GM12878 (cell line): ENCODE measurements at regions not wholly inside any gene's neighbourhood (a gene's known extent, or its start where the extent isn't known, plus 50 kb on each side); places are given as distances from the start of the nearest gene placed in this dataset.

ENCODE experiments used
- ATAC-seq: fragments of 200-7000 bp; cut with Tn5 transposase; 3 replicates; pipeline ENCODE4 v1.9.1; 2020; ENCODE audit warnings: mild to moderate bottlenecking, moderate library complexity
- BruUV-seq: library from RNA; stranded (reverse); fragments of 400-500 nt; replicated peaks from 2 replicates; lab custom pipeline; 2021; lab: Mats Ljungman, UMichigan
- CTCF ChIA-PET: fragments of 300-600 bp; sonication (Branson Sonifier 250); formaldehyde crosslinking; extraction: SDS; loops from one replicate; lab custom pipeline; 2021; ENCODE audit warnings: inconsistent platforms; lab: Yijun Ruan, JAX
- POLR2A ChIA-PET: fragments of 350-600 bp; formaldehyde crosslinking; extraction: SDS; loops from one replicate; lab custom pipeline; 2021; ENCODE audit warnings: inconsistent platforms; lab: Charles Lee
- RAD21 ChIA-PET: fragments of 300-600 bp; sonication (Branson Sonifier 250); formaldehyde crosslinking; loops from one replicate; lab custom pipeline; 2023; ENCODE audit warnings: antibody characterized with exemption; ENCODE audit not compliant: unreplicated experiment; lab: Charles Lee
- SMC1A ChIA-PET: fragments of 300-600 bp; sonication (Branson Sonifier 250); formaldehyde crosslinking; loops from one replicate; lab custom pipeline; 2023; ENCODE audit not compliant: unreplicated experiment, uncharacterized antibody; lab: Charles Lee
- DNase-seq: peaks from one replicate; pipeline ENCODE4 v3.0.0-alpha.2; 2011; ENCODE audit warnings: low read depth, low spot score
- FAIRE-seq: peaks from 3 replicates; lab custom pipeline; 2011; peaks lifted over from hg19 to GRCh38; lab: Jason Lieb, UNC
- H2AFZ ChIP-seq: 2 replicates; pipeline ENCODE4 v1.6.0; 2011; ENCODE audit warnings: low read depth, low read length, control low read depth; ENCODE audit not compliant: control insufficient read depth
- H3K27ac ChIP-seq: 2 replicates; pipeline ENCODE4 v1.5.1; 2011; ENCODE audit warnings: control low read depth; ENCODE audit not compliant: control insufficient read depth, insufficient read depth
- H3K27me3 ChIP-seq, 2 experiments: replicated peaks in 1 of 2; 2 replicates each; pipeline versions ENCODE4 v1.6.0 to v1.6.1; 2011; ENCODE audit warnings: low read length in 1 of 2; ENCODE audit not compliant: control insufficient read depth in 2 of 2, insufficient read depth in 2 of 2
- H3K36me3 ChIP-seq, 2 experiments: 2 replicates each; pipeline ENCODE4 v1.5.1; 2011; ENCODE audit warnings: low read length in 1 of 2; ENCODE audit not compliant: control insufficient read depth in 2 of 2, insufficient read depth in 2 of 2
- H3K4me1 ChIP-seq: 2 replicates; pipeline ENCODE4 v1.6.1; 2011; ENCODE audit warnings: mild to moderate bottlenecking, low read length, moderate library complexity, mixed read lengths; ENCODE audit not compliant: control insufficient read depth, insufficient read depth
- H3K4me2 ChIP-seq: 2 replicates; pipeline ENCODE4 v1.6.0; 2011; ENCODE audit warnings: control low read depth; ENCODE audit not compliant: control insufficient read depth, insufficient read depth
- H3K4me3 ChIP-seq: fragments of 200-600 bp; sonication (generic); 2 replicates; pipeline ENCODE4 v1.5.1; 2016
- H3K79me2 ChIP-seq: 2 replicates; pipeline ENCODE4 v1.6.0; 2011; ENCODE audit warnings: low read length; ENCODE audit not compliant: control insufficient read depth, insufficient read depth
- H3K9ac ChIP-seq: 2 replicates; pipeline ENCODE4 v1.8.0; 2011; ENCODE audit warnings: low read length, control low read depth, mixed read lengths; ENCODE audit not compliant: control insufficient read depth, insufficient read depth
- H3K9me3 ChIP-seq: replicated peaks from 3 replicates; pipeline ENCODE4 v1.5.1; 2011; ENCODE audit warnings: mild to moderate bottlenecking, low read length; ENCODE audit not compliant: control insufficient read depth, insufficient read depth
- H4K20me1 ChIP-seq: 2 replicates; pipeline ENCODE4 v1.6.0; 2011; ENCODE audit not compliant: control insufficient read depth, insufficient read depth
- BCL11A ChIP-seq: IDR thresholded peaks from 2 replicates; pipeline ENCODE4 v1.6.1; 2011; ENCODE audit warnings: low read depth, low read length
- CHD4 ChIP-seq: fragments of 200-600 bp; sonication (generic); IDR thresholded peaks from 2 replicates; pipeline ENCODE4 v1.6.1; 2016; ENCODE audit warnings: mild to moderate bottlenecking
- DPF2 ChIP-seq: fragments of 450-650 bp; IDR thresholded peaks from 2 replicates; pipeline ENCODE4 v1.6.1; 2017; ENCODE audit warnings: mild to moderate bottlenecking
- ETV6 ChIP-seq, 2 experiments: fragments of 450-650 bp in 1 of 2; IDR thresholded peaks in 1 of 2; conservative IDR thresholded peaks in 1 of 2; 2 replicates each; pipeline ENCODE4 v1.6.1; 2014; ENCODE audit warnings: antibody characterized with exemption in 1 of 2, borderline replicate concordance in 1 of 2, low read depth in 1 of 2, mild to moderate bottlenecking in 1 of 2, moderate library complexity in 1 of 2
- HCFC1 ChIP-seq: fragments of 150-350 bp; IDR thresholded peaks from 2 replicates; pipeline ENCODE4 v1.6.1; 2014; ENCODE audit warnings: low read length
- LARP7 ChIP-seq: fragments of 450-650 bp; IDR thresholded peaks from 2 replicates; pipeline ENCODE4 v1.6.1; 2017; ENCODE audit warnings: mild to moderate bottlenecking
- NFYB ChIP-seq: IDR thresholded peaks from 2 replicates; pipeline ENCODE4 v1.6.1; 2011; ENCODE audit warnings: low read depth, mild to moderate bottlenecking, low read length, improper control_type of control experiment, moderate library complexity; ENCODE audit not compliant: insufficient read depth
- POLR2AphosphoS2 ChIP-seq: IDR thresholded peaks from 2 replicates; pipeline ENCODE4 v1.6.1; 2011; ENCODE audit warnings: low read depth, mild to moderate bottlenecking, low read length, improper control_type of control experiment, moderate library complexity
- POLR2AphosphoS5 ChIP-seq: IDR thresholded peaks from 2 replicates; pipeline ENCODE4 v1.6.1; 2011; ENCODE audit warnings: mild to moderate bottlenecking, low read length, inconsistent platforms
- SIX5 ChIP-seq: IDR thresholded peaks from 2 replicates; pipeline ENCODE4 v1.6.1; 2011; ENCODE audit warnings: mild to moderate bottlenecking, low read depth, low read length, moderate library complexity; ENCODE audit not compliant: severe bottlenecking
- STAT1 ChIP-seq: fragments of 450-650 bp; conservative IDR thresholded peaks from 2 replicates; pipeline ENCODE4 v1.6.1; 2014; ENCODE audit warnings: antibody characterized with exemption, mild to moderate bottlenecking
- SUPT20H ChIP-seq: IDR thresholded peaks from 2 replicates; pipeline ENCODE4 v1.6.1; 2011; ENCODE audit warnings: low read depth, mild to moderate bottlenecking, low read length, moderate library complexity, borderline replicate concordance; ENCODE audit not compliant: control insufficient read depth
- TAF1 ChIP-seq: IDR thresholded peaks from 2 replicates; pipeline ENCODE4 v1.6.1; 2011; ENCODE audit warnings: mild to moderate bottlenecking, low read depth, low read length, borderline replicate concordance
- ZNF207 ChIP-seq: fragments of 450-650 bp; IDR thresholded peaks from 2 replicates; pipeline ENCODE4 v1.6.1; 2014; ENCODE audit warnings: antibody characterized with exemption, mild to moderate bottlenecking, borderline replicate concordance
- ZNF217 ChIP-seq: fragments of 450-650 bp; IDR thresholded peaks from 2 replicates; pipeline ENCODE4 v1.6.1; 2017; ENCODE audit warnings: antibody characterized with exemption, mild to moderate bottlenecking
- WGBS: methylation state at CpG from one replicate; pipeline ENCODE4 v1.1.6; 2016; ENCODE audit warnings: low lambda C conversion rate; ENCODE audit not compliant: insufficient replicate concordance, insufficient coverage; ENCODE audit errors: missing lambda C conversion rate; 5-methylcytosine and 5-hydroxymethylcytosine counted together
- in situ Hi-C: fragments of 300-500 bp; cut with MboI; formaldehyde crosslinking; loops from 9 replicates; pipeline ENCODE4 v1.14.3; 2018; ENCODE audit warnings: mixed read lengths
- intact Hi-C: fragments of 100-400 bp; cut with micrococcal nuclease; formaldehyde crosslinking; loops from one replicate; pipeline ENCODE4 v1.14.2; 2022; ENCODE audit not compliant: unreplicated experiment
- TF ChIP-seq, protein P1 (sequence below): fragments of 450-650 bp; IDR thresholded peaks from 2 replicates; pipeline ENCODE4 v1.6.1; 2017; ENCODE audit warnings: low read depth, mild to moderate bottlenecking, moderate library complexity
- TF ChIP-seq, protein P2 (sequence below): IDR thresholded peaks from 2 replicates; pipeline ENCODE4 v1.6.1; 2012; ENCODE audit warnings: low read length, inconsistent platforms
- TF ChIP-seq, protein P3 (sequence below): IDR thresholded peaks from 2 replicates; pipeline ENCODE4 v1.6.1; 2012; ENCODE audit warnings: low read depth, low read length, improper control_type of control experiment
- TF ChIP-seq, protein P4 (sequence below): fragments of 450-650 bp; IDR thresholded peaks from 2 replicates; pipeline ENCODE4 v1.6.1; 2018; ENCODE audit warnings: mild to moderate bottlenecking, low read depth, moderate library complexity; ENCODE audit not compliant: partially characterized antibody

DNA sequence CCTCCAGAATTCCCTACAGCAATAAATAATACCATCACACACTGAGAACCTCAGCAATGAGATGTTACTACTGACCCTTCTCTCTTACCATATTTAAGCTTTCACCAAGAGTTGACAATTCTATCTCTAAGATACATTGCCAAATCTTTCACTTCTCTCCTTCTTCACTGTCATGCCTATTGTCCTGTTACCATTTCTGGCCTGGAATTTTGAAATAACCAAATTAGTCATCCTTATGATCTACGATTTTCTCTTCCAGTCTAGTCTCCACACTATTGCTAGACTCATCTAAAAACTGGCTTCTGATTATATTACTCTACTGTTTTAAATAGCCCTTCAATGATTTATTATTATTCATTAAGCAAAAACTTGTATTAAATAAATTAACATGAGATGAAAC lies 656.1 kb upstream of the ADGRL4 start:
- Histone ChIP-seq H3K27me3 (no peaks in the 10 kb centered on the region), H3K4me2 (no peak overlapping the region), H2AFZ (no peak overlapping the region), H3K4me3 (no peak overlapping the region), H3K27ac (no peak overlapping the region), H3K9me3 (no peaks in the 10 kb centered on the region), H3K4me1 (no peaks in the 10 kb centered on the region), H3K79me2 (no peaks in the 10 kb centered on the region), H3K9ac (no peak overlapping the region), H4K20me1 (no peaks in the 10 kb centered on the region), H3K36me3 (no peaks in the 10 kb centered on the region)
- ChIA-PET CTCF (no interaction called here), RAD21 (no interaction called here), SMC1A (no interaction called here), POLR2A (no interaction called here)
- WGBS = 0% methylated on average over 1 of the region's 1 CpG
- intact Hi-C loops (no loop called here), in situ Hi-C loops (no loop called here)
- BruUV-seq = no TSS peak
- TF ChIP-seq ETV6 (conservative IDR thresholded peaks at IDR 0.05 in 1 of 2, IDR thresholded peaks at IDR 0.05 in 1 of 2; ENCODE audit: borderline replicate concordance in 1 of 2, low read depth in 1 of 2) (no peak), LARP7 (no peak), SUPT20H (no peak), POLR2AphosphoS2 (no peak), BCL11A (no peak), HCFC1 (no peak), STAT1 (no peak), TAF1 (no peak), CHD4 (no peak), ZNF207 (no peak), ZNF217 (no peak), DPF2 (no peak), NFYB (no peak), POLR2AphosphoS5 (no peak), SIX5 (no peak)
- TF ChIP-seq, protein P1, sequence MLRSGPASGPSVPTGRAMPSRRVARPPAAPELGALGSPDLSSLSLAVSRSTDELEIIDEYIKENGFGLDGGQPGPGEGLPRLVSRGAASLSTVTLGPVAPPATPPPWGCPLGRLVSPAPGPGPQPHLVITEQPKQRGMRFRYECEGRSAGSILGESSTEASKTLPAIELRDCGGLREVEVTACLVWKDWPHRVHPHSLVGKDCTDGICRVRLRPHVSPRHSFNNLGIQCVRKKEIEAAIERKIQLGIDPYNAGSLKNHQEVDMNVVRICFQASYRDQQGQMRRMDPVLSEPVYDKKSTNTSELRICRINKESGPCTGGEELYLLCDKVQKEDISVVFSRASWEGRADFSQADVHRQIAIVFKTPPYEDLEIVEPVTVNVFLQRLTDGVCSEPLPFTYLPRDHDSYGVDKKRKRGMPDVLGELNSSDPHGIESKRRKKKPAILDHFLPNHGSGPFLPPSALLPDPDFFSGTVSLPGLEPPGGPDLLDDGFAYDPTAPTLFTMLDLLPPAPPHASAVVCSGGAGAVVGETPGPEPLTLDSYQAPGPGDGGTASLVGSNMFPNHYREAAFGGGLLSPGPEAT = no peak
- TF ChIP-seq, protein P2, sequence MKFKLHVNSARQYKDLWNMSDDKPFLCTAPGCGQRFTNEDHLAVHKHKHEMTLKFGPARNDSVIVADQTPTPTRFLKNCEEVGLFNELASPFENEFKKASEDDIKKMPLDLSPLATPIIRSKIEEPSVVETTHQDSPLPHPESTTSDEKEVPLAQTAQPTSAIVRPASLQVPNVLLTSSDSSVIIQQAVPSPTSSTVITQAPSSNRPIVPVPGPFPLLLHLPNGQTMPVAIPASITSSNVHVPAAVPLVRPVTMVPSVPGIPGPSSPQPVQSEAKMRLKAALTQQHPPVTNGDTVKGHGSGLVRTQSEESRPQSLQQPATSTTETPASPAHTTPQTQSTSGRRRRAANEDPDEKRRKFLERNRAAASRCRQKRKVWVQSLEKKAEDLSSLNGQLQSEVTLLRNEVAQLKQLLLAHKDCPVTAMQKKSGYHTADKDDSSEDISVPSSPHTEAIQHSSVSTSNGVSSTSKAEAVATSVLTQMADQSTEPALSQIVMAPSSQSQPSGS = no peak
- TF ChIP-seq, protein P3, sequence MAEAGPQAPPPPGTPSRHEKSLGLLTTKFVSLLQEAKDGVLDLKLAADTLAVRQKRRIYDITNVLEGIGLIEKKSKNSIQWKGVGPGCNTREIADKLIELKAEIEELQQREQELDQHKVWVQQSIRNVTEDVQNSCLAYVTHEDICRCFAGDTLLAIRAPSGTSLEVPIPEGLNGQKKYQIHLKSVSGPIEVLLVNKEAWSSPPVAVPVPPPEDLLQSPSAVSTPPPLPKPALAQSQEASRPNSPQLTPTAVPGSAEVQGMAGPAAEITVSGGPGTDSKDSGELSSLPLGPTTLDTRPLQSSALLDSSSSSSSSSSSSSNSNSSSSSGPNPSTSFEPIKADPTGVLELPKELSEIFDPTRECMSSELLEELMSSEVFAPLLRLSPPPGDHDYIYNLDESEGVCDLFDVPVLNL = no peak
- TF ChIP-seq, protein P4, sequence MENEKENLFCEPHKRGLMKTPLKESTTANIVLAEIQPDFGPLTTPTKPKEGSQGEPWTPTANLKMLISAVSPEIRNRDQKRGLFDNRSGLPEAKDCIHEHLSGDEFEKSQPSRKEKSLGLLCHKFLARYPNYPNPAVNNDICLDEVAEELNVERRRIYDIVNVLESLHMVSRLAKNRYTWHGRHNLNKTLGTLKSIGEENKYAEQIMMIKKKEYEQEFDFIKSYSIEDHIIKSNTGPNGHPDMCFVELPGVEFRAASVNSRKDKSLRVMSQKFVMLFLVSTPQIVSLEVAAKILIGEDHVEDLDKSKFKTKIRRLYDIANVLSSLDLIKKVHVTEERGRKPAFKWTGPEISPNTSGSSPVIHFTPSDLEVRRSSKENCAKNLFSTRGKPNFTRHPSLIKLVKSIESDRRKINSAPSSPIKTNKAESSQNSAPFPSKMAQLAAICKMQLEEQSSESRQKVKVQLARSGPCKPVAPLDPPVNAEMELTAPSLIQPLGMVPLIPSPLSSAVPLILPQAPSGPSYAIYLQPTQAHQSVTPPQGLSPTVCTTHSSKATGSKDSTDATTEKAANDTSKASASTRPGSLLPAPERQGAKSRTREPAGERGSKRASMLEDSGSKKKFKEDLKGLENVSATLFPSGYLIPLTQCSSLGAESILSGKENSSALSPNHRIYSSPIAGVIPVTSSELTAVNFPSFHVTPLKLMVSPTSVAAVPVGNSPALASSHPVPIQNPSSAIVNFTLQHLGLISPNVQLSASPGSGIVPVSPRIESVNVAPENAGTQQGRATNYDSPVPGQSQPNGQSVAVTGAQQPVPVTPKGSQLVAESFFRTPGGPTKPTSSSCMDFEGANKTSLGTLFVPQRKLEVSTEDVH = no peak
- no peak for DNase-seq
- ATAC-seq = no peak
- FAIRE-seq = no peak
